GF-D8 (cell line): ENCODE measurements at regions not wholly inside any gene's neighbourhood (a gene's known extent, or its start where the extent isn't known, plus 50 kb on each side); places are given as distances from the start of the nearest gene placed in this dataset.
"Not testable (repeated sequence)": the region's sequence is repeated elsewhere in the genome, so short reads cannot be mapped to it uniquely, and the experiment has no call there.

Source experiments
- DNase-seq: peaks from one replicate; lab custom pipeline; 2025; lab: John Stamatoyannopoulos, UW

GRCh38 chr3:15903759-15904720, 106.3 kb upstream of the ANKRD28 start:
- no peak for DNase-seq

GRCh38 chr3:15905041-15905440, 107.3 kb upstream of the ANKRD28 start:
- no peak for DNase-seq

- not testable (repeated sequence) for DNase-seq
Measured at GRCh38 chr3:15907403-15907802, 109.6 kb upstream of the ANKRD28 start.

- no peak for DNase-seq
Measured at GRCh38 chr3:15918988-15919387, 121.2 kb upstream of the ANKRD28 start.

GRCh38 chr3:15919971-15920370, 122.2 kb upstream of the ANKRD28 start:
- no peak for DNase-seq

GRCh38 chr3:15923640-15924405, 126.0 kb upstream of the ANKRD28 start:
- DNase-seq, result no peak

GRCh38 chr3:15924914-15925313, 127.1 kb upstream of the ANKRD28 start:
- DNase-seq, result no peak

- DNase-seq, result no peak
Measured at GRCh38 chr3:15926871-15927270, 129.1 kb upstream of the ANKRD28 start.

GRCh38 chr3:15927969-15928368, 130.2 kb upstream of the ANKRD28 start:
- no peak for DNase-seq

GRCh38 chr3:15929944-15930571, 132.3 kb upstream of the ANKRD28 start:
- no peak for DNase-seq

GRCh38 chr3:15932348-15933300, 134.8 kb upstream of the ANKRD28 start:
- peak; percentile 5 for DNase-seq

- DNase-seq, result no peak
Measured at GRCh38 chr3:15933439-15934139, 135.8 kb upstream of the ANKRD28 start.

- DNase-seq, result no peak
Measured at GRCh38 chr3:15934389-15935195, 136.8 kb upstream of the ANKRD28 start.

GRCh38 chr3:15936312-15936711, 138.5 kb upstream of the ANKRD28 start:
- DNase-seq, result no peak

GRCh38 chr3:15940641-15941040, 142.9 kb upstream of the ANKRD28 start:
- no peak for DNase-seq

- not testable (repeated sequence) for DNase-seq
Measured at GRCh38 chr3:15941457-15941856, 143.7 kb upstream of the ANKRD28 start.

GRCh38 chr3:15941958-15942357, 144.2 kb upstream of the ANKRD28 start:
- no peak for DNase-seq

GRCh38 chr3:15942462-15942861, 144.7 kb upstream of the ANKRD28 start:
- no peak for DNase-seq

GRCh38 chr3:15942936-15943335, 145.2 kb upstream of the ANKRD28 start:
- no peak for DNase-seq

GRCh38 chr3:15948388-15948787, 150.6 kb upstream of the ANKRD28 start:
- DNase-seq, result no peak
